Islet precursor cell (in vitro differentiated cells): ENCODE measurements at regions not wholly inside any gene's neighbourhood (a gene's known extent, or its start where the extent isn't known, plus 50 kb on each side); places are given as distances from the start of the nearest gene placed in this dataset.

Experiments
- DNase-seq: peaks from one replicate; pipeline ENCODE4 v3.0.0-alpha.2; 2018

GRCh38 chr12:89895591-89895990 lies 187.0 kb upstream of the ATP2B1 start:
- DNase-seq, result no peak

GRCh38 chr12:89895101-89895500 lies 186.5 kb upstream of the ATP2B1 start:
- no peak for DNase-seq

- DNase-seq, result no peak
Measured at GRCh38 chr12:89893972-89894706, 185.5 kb upstream of the ATP2B1 start.

GRCh38 chr12:89892436-89892835 lies 183.8 kb upstream of the ATP2B1 start:
- no peak for DNase-seq

- DNase-seq, result no peak
Measured at GRCh38 chr12:89891933-89892332, 183.3 kb upstream of the ATP2B1 start.

GRCh38 chr12:89890161-89890560 lies 181.5 kb upstream of the ATP2B1 start:
- DNase-seq, result no peak

GRCh38 chr12:89889062-89889461 lies 180.4 kb upstream of the ATP2B1 start:
- no peak for DNase-seq

- DNase-seq, result no peak
Measured at GRCh38 chr12:89884952-89885351, 176.3 kb upstream of the ATP2B1 start.

GRCh38 chr12:89884416-89884898 lies 175.8 kb upstream of the ATP2B1 start:
- DNase-seq, result no peak

- no peak for DNase-seq
Measured at GRCh38 chr12:89883630-89884389, 175.2 kb upstream of the ATP2B1 start.

- DNase-seq, result no peak
Measured at GRCh38 chr12:89882792-89883191, 174.2 kb upstream of the ATP2B1 start.

- peak; percentile 75 for DNase-seq
Measured at GRCh38 chr12:89882050-89882449, 173.4 kb upstream of the ATP2B1 start.

- no peak for DNase-seq
Measured at GRCh38 chr12:89880690-89881350, 172.2 kb upstream of the ATP2B1 start.

- no peak for DNase-seq
Measured at GRCh38 chr12:89879766-89880165, 171.1 kb upstream of the ATP2B1 start.

GRCh38 chr12:89878950-89879349 lies 170.3 kb upstream of the ATP2B1 start:
- no peak for DNase-seq

- DNase-seq, result no peak
Measured at GRCh38 chr12:89878327-89878726, 169.7 kb upstream of the ATP2B1 start.

- DNase-seq, result no peak
Measured at GRCh38 chr12:89877671-89878070, 169.0 kb upstream of the ATP2B1 start.

GRCh38 chr12:89877136-89877535 lies 168.5 kb upstream of the ATP2B1 start:
- DNase-seq, result no peak

GRCh38 chr12:89875809-89876208 lies 167.2 kb upstream of the ATP2B1 start:
- no peak for DNase-seq

GRCh38 chr12:89875225-89875624 lies 166.6 kb upstream of the ATP2B1 start:
- DNase-seq, result no peak

GRCh38 chr12:89874146-89874545 lies 165.5 kb upstream of the ATP2B1 start:
- DNase-seq, result no peak

- DNase-seq, result peak; percentile 70
Measured at GRCh38 chr12:89873745-89874144, 165.1 kb upstream of the ATP2B1 start.

- DNase-seq, result no peak
Measured at GRCh38 chr12:89872922-89873630, 164.4 kb upstream of the ATP2B1 start.
